ENCODE measurements at regions not wholly inside any gene's neighbourhood (a gene's known extent, or its start where the extent isn't known, plus 50 kb on each side); places are given as distances from the start of the nearest gene placed in this dataset.
"Not testable (repeated sequence)": the region's sequence is repeated elsewhere in the genome, so short reads cannot be mapped to it uniquely, and the experiment has no call there.

DNA sequence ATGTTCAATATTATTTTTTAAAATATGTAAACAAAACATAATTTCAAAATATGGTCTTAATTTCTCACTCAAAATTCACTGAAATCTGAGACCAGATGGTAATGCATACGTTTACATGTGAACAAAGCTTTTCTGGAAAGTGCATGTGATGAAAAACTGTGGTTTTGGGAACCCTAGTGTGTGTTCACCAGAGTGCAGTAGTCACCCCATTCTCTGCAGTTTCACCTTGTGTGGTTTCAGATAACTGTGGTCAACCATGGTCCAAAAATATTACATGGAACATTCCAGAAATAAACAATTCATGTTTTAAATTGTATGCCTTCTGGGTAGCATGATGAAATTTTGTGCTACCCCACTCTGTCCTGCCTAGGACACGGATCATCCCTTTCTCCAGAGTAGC, 2021.9 kb downstream of the MRPL39 start:
- no peak overlapping the region for H3K27ac ChIP-seq (ENCODE audit: poor library complexity, severe bottlenecking)
- no peak overlapping the region for H3K4me3 ChIP-seq (ENCODE audit: severe bottlenecking)
- TF ChIP-seq, protein P1, sequence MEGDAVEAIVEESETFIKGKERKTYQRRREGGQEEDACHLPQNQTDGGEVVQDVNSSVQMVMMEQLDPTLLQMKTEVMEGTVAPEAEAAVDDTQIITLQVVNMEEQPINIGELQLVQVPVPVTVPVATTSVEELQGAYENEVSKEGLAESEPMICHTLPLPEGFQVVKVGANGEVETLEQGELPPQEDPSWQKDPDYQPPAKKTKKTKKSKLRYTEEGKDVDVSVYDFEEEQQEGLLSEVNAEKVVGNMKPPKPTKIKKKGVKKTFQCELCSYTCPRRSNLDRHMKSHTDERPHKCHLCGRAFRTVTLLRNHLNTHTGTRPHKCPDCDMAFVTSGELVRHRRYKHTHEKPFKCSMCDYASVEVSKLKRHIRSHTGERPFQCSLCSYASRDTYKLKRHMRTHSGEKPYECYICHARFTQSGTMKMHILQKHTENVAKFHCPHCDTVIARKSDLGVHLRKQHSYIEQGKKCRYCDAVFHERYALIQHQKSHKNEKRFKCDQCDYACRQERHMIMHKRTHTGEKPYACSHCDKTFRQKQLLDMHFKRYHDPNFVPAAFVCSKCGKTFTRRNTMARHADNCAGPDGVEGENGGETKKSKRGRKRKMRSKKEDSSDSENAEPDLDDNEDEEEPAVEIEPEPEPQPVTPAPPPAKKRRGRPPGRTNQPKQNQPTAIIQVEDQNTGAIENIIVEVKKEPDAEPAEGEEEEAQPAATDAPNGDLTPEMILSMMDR (IDR thresholded peaks at IDR 0.05; ENCODE audit: poor library complexity, severe bottlenecking), result no peak
- peaks cover 12% of the 10 kb centered on the region for H3K27me3 ChIP-seq (ENCODE audit: insufficient read depth, poor library complexity, severe bottlenecking)
- ATAC-seq (ENCODE audit: low read depth), result no peak
- no peaks in the 10 kb centered on the region for H3K9me3 ChIP-seq (ENCODE audit: severe bottlenecking)
- H3K4me1 ChIP-seq (ENCODE audit: insufficient read depth, poor library complexity, severe bottlenecking), result no peaks in the 10 kb centered on the region
- H3K36me3 ChIP-seq (ENCODE audit: low read depth), result no peaks in the 10 kb centered on the region
- no peak for DNase-seq (ENCODE audit: low spot score)

DNA sequence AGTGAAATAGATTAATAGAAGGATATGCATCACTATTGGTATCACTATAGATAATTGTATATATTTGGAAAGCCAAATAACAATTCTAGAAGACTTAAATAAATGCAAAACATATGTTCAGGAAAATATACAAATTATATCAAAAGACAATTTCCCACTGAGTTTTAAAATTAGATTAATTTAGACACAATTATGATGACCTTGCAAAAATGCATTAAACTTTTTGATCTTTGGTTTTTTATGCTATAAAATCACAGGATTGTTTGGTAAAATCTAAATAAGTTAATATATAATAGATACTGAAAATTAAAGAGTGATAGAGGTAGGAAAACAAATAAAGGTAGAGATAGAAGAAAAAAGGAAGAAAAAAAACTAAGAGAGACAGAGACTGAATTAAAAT, 2027.7 kb downstream of the MRPL39 start:
- no peaks in the 10 kb centered on the region for H3K9me3 ChIP-seq (ENCODE audit: severe bottlenecking)
- TF ChIP-seq, protein P1 (IDR thresholded peaks at IDR 0.05; ENCODE audit: poor library complexity, severe bottlenecking), result no peak
- DNase-seq (ENCODE audit: low spot score) (no peak), ATAC-seq (ENCODE audit: low read depth) (no peak)
- no peaks in the 10 kb centered on the region for H3K4me1 ChIP-seq (ENCODE audit: insufficient read depth, poor library complexity, severe bottlenecking)
- no peak overlapping the region for H3K4me3 ChIP-seq (ENCODE audit: severe bottlenecking)
- peaks cover 19% of the 10 kb centered on the region for H3K27me3 ChIP-seq (ENCODE audit: insufficient read depth, poor library complexity, severe bottlenecking)
- H3K36me3 ChIP-seq (ENCODE audit: low read depth), result no peaks in the 10 kb centered on the region
- H3K27ac ChIP-seq (ENCODE audit: poor library complexity, severe bottlenecking), result no peak overlapping the region

DNA sequence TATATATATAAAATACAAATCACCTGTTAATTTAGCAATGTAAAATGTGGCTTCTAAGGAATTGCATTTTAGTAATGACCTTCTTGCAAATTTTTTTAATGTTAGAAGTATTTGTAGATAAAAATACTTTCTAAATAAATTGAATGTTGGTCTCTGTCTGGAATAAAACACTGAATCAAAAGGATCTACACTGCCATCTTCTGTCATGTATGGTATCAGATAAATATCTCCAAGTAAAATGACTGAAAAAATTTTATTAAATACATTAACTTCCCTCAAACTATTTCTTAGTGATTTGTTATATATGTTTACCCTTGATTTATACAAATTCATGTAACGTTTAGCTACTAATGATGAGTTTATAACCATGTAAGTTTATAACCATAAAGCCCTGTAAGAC, 2029.3 kb downstream of the MRPL39 start:
- Histone ChIP-seq H3K4me3 (ENCODE audit: severe bottlenecking) (no peak overlapping the region), H3K36me3 (ENCODE audit: low read depth) (no peaks in the 10 kb centered on the region), H3K27ac (ENCODE audit: poor library complexity, severe bottlenecking) (no peak overlapping the region), H3K27me3 (ENCODE audit: insufficient read depth, poor library complexity, severe bottlenecking) (peaks cover 18% of the 10 kb centered on the region), H3K9me3 (ENCODE audit: severe bottlenecking) (no peaks in the 10 kb centered on the region), H3K4me1 (ENCODE audit: insufficient read depth, poor library complexity, severe bottlenecking) (no peaks in the 10 kb centered on the region)
- DNase-seq (ENCODE audit: low spot score) (no peak), ATAC-seq (ENCODE audit: low read depth) (no peak)
- TF ChIP-seq, protein P1 (IDR thresholded peaks at IDR 0.05; ENCODE audit: poor library complexity, severe bottlenecking), result no peak

DNA sequence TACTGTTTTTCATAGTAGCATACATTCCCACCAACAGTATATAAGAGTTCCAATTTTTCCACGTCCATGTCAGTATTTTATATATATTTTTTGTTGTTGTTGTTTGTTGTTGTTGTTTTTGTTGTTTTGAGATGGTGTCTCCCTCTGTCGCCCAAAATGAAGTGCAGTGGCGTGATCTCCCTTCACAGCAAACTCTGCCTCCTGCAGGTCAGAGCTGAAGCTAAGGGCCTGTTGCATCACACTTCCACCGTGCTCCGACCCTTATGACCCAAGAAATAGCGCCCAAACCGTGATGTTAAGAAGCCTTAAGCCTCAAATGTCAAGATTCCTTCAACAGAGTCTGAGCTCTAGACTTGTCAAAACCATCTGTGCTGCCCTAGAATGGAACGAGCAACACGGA, 2032.3 kb downstream of the MRPL39 start:
- Histone ChIP-seq H3K4me3 (ENCODE audit: severe bottlenecking) (no peak overlapping the region), H3K4me1 (ENCODE audit: insufficient read depth, poor library complexity, severe bottlenecking) (no peaks in the 10 kb centered on the region), H3K9me3 (ENCODE audit: severe bottlenecking) (no peaks in the 10 kb centered on the region), H3K27me3 (ENCODE audit: insufficient read depth, poor library complexity, severe bottlenecking) (peaks cover 25% of the 10 kb centered on the region), H3K27ac (ENCODE audit: poor library complexity, severe bottlenecking) (no peak overlapping the region), H3K36me3 (ENCODE audit: low read depth) (no peaks in the 10 kb centered on the region)
- DNase-seq (ENCODE audit: low spot score), result no peak
- TF ChIP-seq, protein P1 (IDR thresholded peaks at IDR 0.05; ENCODE audit: poor library complexity, severe bottlenecking), result no peak
- no peak for ATAC-seq (ENCODE audit: low read depth)

GRCh38 chr21:23548924-23549323, 2058.4 kb downstream of the MRPL39 start:
- not testable (repeated sequence) for H3K4me3 ChIP-seq (ENCODE audit: severe bottlenecking); H3K27ac ChIP-seq (ENCODE audit: poor library complexity, severe bottlenecking); H3K4me1 ChIP-seq (ENCODE audit: insufficient read depth, poor library complexity, severe bottlenecking); ATAC-seq (ENCODE audit: low read depth); H3K9me3 ChIP-seq (ENCODE audit: severe bottlenecking); H3K27me3 ChIP-seq (ENCODE audit: insufficient read depth, poor library complexity, severe bottlenecking); DNase-seq (ENCODE audit: low spot score); H3K36me3 ChIP-seq (ENCODE audit: low read depth)

All from RWPE2 (cell line).